HG03108 (cell line): ENCODE measurements at regions not wholly inside any gene's neighbourhood (a gene's known extent, or its start where the extent isn't known, plus 50 kb on each side); places are given as distances from the start of the nearest gene placed in this dataset.

Experiments
- ATAC-seq: cut with Tn5 transposase; IDR thresholded peaks from one replicate; pipeline ENCODE4 v1.9.1; 2021; ENCODE audit warnings: moderate library complexity; ENCODE audit not compliant: unreplicated experiment

GRCh38 chr5:117999939-118000549 lies 988.3 kb downstream of the DTWD2 start:
- no peak for ATAC-seq

GRCh38 chr5:117982691-117983090 lies 1005.7 kb downstream of the DTWD2 start:
- no peak for ATAC-seq

GRCh38 chr5:117973785-117974184 lies 1014.6 kb downstream of the DTWD2 start:
- ATAC-seq, result no peak

GRCh38 chr5:117955831-117956230 lies 1032.5 kb downstream of the DTWD2 start:
- no peak for ATAC-seq

- no peak for ATAC-seq
Measured at GRCh38 chr5:117954331-117954730, 1034.0 kb downstream of the DTWD2 start.

- ATAC-seq, result no peak
Measured at GRCh38 chr5:117953272-117953671, 1035.1 kb downstream of the DTWD2 start.

GRCh38 chr5:117947836-117948235 lies 1040.5 kb downstream of the DTWD2 start:
- no peak for ATAC-seq

GRCh38 chr5:117947121-117947520 lies 1041.2 kb downstream of the DTWD2 start:
- no peak for ATAC-seq

GRCh38 chr5:117945258-117945657 lies 1043.1 kb downstream of the DTWD2 start:
- no peak for ATAC-seq

- ATAC-seq, result no peak
Measured at GRCh38 chr5:117943541-117943940, 1044.8 kb downstream of the DTWD2 start.

GRCh38 chr5:117942861-117943519 lies 1045.4 kb downstream of the DTWD2 start:
- ATAC-seq, result no peak

GRCh38 chr5:117893211-117893610 lies 1095.1 kb downstream of the DTWD2 start:
- no peak for ATAC-seq

- no peak for ATAC-seq
Measured at GRCh38 chr5:117892360-117892759, 1096.0 kb downstream of the DTWD2 start.

GRCh38 chr5:117889596-117889995 lies 1098.8 kb downstream of the DTWD2 start:
- ATAC-seq, result no peak

GRCh38 chr5:117888688-117889087 lies 1099.7 kb downstream of the DTWD2 start:
- peak; percentile 92 for ATAC-seq

GRCh38 chr5:117881426-117882230 lies 1106.7 kb downstream of the DTWD2 start:
- no peak for ATAC-seq

- ATAC-seq, result no peak
Measured at GRCh38 chr5:117880932-117881331, 1107.4 kb downstream of the DTWD2 start.

- ATAC-seq, result no peak
Measured at GRCh38 chr5:117877731-117878130, 1110.6 kb downstream of the DTWD2 start.

- ATAC-seq, result no peak
Measured at GRCh38 chr5:117872798-117873368, 1115.5 kb downstream of the DTWD2 start.

GRCh38 chr5:117869596-117869995 lies 1118.8 kb downstream of the DTWD2 start:
- ATAC-seq, result no peak

- no peak for ATAC-seq
Measured at GRCh38 chr5:117863586-117864296, 1124.6 kb downstream of the DTWD2 start.
